HAP-1 (cell line): ENCODE measurements at regions not wholly inside any gene's neighbourhood (a gene's known extent, or its start where the extent isn't known, plus 50 kb on each side); places are given as distances from the start of the nearest gene placed in this dataset.

Experiments used
- DNase-seq, 2 experiments: peaks; one replicate each; pipeline ENCODE4 v3.0.0-alpha.2; 2016 to 2020; ENCODE audit warnings: low spot score in 2 of 2
- H3K27me3 ChIP-seq: fragments of 250-450 bp; sonication (Bioruptor Pico); 2 replicates; pipeline ENCODE4 v1.5.1; 2020; ENCODE audit warnings: low read depth, mild to moderate bottlenecking, moderate library complexity
- H3K36me3 ChIP-seq: fragments of 250-450 bp; sonication (Bioruptor Pico); replicated peaks from 2 replicates; pipeline ENCODE4 v1.5.1; 2020; ENCODE audit warnings: mild to moderate bottlenecking
- H3K4me1 ChIP-seq: fragments of 250-450 bp; sonication (Bioruptor Pico); 2 replicates; pipeline ENCODE4 v1.5.1; 2020; ENCODE audit warnings: mild to moderate bottlenecking
- H3K4me3 ChIP-seq: fragments of 250-450 bp; sonication (Bioruptor Pico); 2 replicates; pipeline ENCODE4 v1.5.1; 2020; ENCODE audit warnings: mild to moderate bottlenecking, moderate library complexity
- H3K9me3 ChIP-seq: fragments of 250-450 bp; sonication (Bioruptor Pico); 2 replicates; pipeline ENCODE4 v1.5.1; 2020; ENCODE audit warnings: mild to moderate bottlenecking, moderate library complexity
- in situ Hi-C: fragments of 300-500 bp; cut with MboI; formaldehyde crosslinking; loops from 3 replicates; pipeline ENCODE4 v1.14.3; 2020; ENCODE audit warnings: low sequenced_read_pairs, inconsistent platforms, mixed read lengths

DNA sequence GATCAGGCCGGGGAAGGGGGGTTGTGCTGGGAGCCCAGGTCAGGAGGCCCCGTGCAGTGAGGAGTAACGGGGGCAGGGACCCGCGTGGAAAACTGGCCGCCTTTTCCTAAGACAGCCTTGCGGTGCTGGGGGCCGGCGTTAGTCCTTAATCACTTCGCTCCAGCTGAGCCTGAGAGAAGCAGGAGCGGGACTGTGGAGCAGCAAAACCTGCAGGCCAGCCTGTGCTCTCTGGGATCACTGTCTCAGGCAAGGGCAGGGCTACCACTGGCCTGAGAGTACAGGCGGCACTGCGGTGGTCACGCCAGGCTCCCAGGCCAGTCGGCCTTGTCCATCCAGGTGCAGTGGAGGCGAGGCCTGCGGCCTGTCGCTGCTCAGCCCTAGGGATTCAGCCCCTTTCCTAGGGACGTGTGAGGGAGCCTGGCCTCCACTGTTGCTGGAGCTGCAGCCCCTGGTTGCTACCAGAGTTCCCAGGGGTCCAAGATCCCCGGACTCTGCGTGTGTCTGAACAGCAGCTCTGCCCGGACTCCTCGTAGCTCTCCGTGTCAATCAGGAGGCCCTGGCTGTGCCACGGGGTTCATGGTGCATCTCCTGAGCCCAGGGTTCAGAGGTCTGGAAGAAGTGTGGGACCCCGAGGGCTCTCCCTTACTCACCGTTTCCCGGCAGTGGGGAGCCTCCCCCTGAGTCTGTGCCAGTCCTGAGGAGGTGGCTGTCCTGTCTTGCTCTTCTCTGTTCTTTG lies 2141.7 kb upstream of the TENM3 start:
- Histone ChIP-seq H3K27me3 (no peaks in the 10 kb centered on the region), H3K4me1 (no peaks in the 10 kb centered on the region), H3K36me3 (no peaks in the 10 kb centered on the region), H3K9me3 (no peaks in the 10 kb centered on the region), H3K4me3 (no peak overlapping the region)
- in situ Hi-C loops = no loop called here
- DNase-seq = no peak

DNA sequence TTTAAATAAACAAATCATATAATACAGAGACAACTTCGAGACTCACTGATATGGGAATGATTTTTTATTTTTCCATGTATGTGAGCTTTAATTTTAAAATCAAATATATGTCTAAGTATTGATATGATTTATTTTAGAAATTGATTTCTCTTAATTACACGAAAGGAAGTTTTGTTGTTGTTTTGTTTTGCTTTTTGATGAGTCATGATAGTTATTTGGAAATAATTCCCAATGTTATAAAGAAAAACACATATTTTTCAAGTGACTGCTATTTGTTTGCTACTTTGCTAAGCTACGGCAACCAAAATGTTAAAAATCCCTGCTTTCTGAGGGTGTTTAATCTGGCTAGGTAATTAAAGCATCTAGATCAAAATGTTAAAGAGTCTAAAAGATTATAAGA lies 2139.4 kb upstream of the TENM3 start:
- no peaks in the 10 kb centered on the region for H3K36me3 ChIP-seq
- no peaks in the 10 kb centered on the region for H3K4me1 ChIP-seq
- H3K27me3 ChIP-seq = no peaks in the 10 kb centered on the region
- in situ Hi-C loops = no loop called here
- H3K9me3 ChIP-seq = no peaks in the 10 kb centered on the region
- no peak for DNase-seq
- H3K4me3 ChIP-seq = no peak overlapping the region

DNA sequence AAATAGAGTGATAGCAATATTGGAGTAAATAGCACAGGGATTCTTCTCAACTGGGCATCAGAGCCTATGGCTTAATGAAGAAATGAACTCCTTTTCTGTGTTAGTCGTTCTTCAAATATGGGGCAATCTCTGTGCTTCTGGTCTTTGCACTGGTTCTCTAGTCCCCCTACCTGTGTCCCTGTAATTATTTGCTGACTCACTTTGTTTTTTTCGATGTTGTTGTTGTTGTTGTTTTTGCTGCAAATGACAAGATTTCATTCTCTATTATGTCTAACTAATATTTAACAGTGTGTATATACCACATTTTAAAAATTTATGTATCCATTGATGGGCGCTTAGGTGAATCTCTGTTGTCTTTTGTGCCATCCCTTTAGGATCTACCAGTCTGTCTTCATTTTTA lies 2137.8 kb upstream of the TENM3 start:
- no peak for DNase-seq
- in situ Hi-C loops = no loop called here

DNA sequence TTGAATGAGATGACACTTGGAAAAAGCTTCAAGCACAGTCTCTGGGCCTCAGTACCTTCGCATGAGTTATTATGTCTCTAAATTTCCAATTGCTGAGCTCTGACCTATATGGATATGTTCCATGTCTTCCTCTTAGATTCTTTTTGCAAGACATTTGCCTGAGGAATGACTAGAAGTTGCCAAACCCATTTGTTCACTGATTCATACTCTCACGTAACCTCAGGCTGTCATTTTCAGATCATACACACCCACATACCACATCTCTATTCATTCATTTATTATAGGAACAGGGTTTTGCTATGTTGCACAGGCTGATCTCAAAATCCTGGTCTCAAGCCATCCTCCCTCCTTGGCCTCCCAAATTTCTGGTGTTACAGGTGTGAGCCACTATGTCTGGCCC lies 2137.1 kb upstream of the TENM3 start:
- H3K4me1 ChIP-seq = no peaks in the 10 kb centered on the region
- no peak for DNase-seq
- H3K9me3 ChIP-seq = no peaks in the 10 kb centered on the region
- no peak overlapping the region for H3K4me3 ChIP-seq
- H3K27me3 ChIP-seq = no peaks in the 10 kb centered on the region
- in situ Hi-C loops = no loop called here
- no peaks in the 10 kb centered on the region for H3K36me3 ChIP-seq

More for the DNA sequence above, 2137.8 kb upstream of the TENM3 start:
- H3K36me3 ChIP-seq = no peaks in the 10 kb centered on the region
- H3K9me3 ChIP-seq = no peaks in the 10 kb centered on the region
- H3K4me3 ChIP-seq = no peak overlapping the region
- no peaks in the 10 kb centered on the region for H3K27me3 ChIP-seq
- no peaks in the 10 kb centered on the region for H3K4me1 ChIP-seq

DNA sequence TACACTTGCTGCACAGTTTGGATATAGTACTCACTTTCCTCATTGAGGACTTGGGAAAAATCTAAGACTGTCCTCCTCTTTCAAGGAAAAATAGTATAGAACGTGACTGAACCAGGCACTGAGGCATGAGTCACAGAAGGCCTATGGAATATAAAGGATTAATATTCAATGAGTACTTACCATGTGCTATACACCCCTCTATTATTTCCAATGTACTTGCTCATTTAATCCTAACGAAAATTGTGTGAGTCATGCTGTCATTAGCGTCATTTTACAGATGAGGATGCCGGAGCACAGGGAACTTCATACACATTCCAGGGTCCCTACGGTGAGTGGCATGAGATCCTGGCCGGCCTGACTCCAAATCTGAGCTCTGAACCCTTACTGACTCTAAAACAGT lies 2136.2 kb upstream of the TENM3 start:
- no peak for DNase-seq
- no peaks in the 10 kb centered on the region for H3K27me3 ChIP-seq
- in situ Hi-C loops = no loop called here
- no peaks in the 10 kb centered on the region for H3K36me3 ChIP-seq
- H3K4me3 ChIP-seq = no peak overlapping the region
- no peaks in the 10 kb centered on the region for H3K9me3 ChIP-seq
- no peaks in the 10 kb centered on the region for H3K4me1 ChIP-seq

DNA sequence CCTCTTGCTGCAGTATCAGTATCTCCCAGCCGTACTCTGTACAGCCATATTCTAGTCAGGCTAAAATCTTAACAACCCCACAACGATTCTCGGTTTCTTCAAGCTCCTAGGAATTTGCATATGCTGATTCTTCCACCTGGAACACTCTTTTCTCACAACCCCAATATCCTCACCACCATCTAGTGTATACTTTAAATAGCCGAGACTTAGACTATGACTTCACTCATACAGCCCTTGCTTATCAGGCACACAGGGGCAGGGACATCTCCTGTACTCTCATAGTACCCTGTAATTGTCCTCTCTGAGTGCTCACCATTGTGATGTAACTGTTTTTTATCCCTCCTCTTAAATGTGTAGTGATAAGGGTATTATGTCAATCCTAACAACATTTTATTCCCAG lies 2126.4 kb upstream of the TENM3 start:
- Histone ChIP-seq H3K9me3 (no peaks in the 10 kb centered on the region), H3K36me3 (no peaks in the 10 kb centered on the region), H3K4me1 (no peaks in the 10 kb centered on the region), H3K27me3 (no peaks in the 10 kb centered on the region), H3K4me3 (no peak overlapping the region)
- no peak for DNase-seq
- in situ Hi-C loops = no loop called here

DNA sequence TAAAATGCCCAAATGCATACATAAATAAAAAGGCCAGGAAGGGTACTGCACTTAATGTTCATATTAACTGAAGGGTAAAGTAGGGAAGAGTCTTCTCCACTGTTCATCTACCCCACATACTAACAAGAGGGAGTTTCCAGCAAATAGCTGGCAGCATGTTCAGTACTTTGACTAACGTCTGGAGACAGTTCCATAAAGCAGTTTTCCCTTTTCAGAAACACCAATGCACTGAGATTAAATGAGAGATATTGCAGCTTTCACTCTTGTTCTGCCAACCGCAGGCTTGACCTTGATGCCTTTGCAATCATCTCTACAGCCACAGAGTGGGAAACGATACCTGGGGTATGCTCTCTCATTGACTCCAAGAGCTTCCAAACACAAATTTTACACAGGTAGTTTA lies 2123.1 kb upstream of the TENM3 start:
- no peaks in the 10 kb centered on the region for H3K36me3 ChIP-seq

DNA sequence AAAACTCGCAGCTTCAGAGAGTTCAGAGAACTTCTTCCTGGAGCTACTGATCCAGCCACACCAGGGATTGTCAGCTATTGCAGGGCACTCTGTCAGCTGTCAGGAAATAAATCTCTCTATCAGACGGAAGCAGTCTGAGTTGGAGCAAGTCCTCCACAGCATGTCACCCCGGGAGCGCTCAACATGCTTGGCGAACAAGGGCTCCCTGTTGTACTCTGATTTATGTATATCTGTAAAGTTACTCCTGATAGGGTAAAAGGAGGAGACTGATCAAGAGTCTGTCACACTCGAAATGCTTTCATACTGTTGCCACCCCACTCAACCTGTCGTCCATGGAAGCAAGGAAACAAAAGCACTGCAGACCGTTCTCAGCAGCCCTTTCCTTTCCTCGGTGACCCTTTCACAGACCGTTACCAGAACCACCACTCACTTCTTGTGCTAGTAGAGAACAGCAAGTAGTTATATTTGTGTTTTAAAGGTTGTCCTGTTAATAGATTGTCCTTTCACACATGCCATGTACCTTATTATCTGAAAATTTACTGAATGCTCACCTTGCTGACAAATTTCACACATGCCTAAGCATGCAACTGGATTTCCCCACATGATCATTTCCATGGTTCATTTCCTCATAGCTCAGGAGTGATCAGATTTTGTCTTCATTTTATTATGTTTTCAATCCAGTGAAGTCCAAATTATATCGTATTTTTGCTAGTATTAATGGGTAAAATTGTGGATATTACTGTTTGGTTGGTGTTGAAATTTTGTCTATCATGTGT lies 2108.9 kb upstream of the TENM3 start:
- peak overlapping the region; percentile 15 for H3K4me3 ChIP-seq
- in situ Hi-C loops = no loop called here
- peak; percentile 32 to 48 for DNase-seq
- H3K36me3 ChIP-seq = no peaks in the 10 kb centered on the region
- H3K4me1 ChIP-seq = peaks cover 31% of the 10 kb centered on the region
- no peaks in the 10 kb centered on the region for H3K27me3 ChIP-seq
- H3K9me3 ChIP-seq = no peaks in the 10 kb centered on the region

More for the DNA sequence above, 2123.1 kb upstream of the TENM3 start:
- H3K4me3 ChIP-seq = no peak overlapping the region
- no peaks in the 10 kb centered on the region for H3K9me3 ChIP-seq
- in situ Hi-C loops = no loop called here
- no peaks in the 10 kb centered on the region for H3K27me3 ChIP-seq
- H3K4me1 ChIP-seq = no peaks in the 10 kb centered on the region
- DNase-seq = no peak

DNA sequence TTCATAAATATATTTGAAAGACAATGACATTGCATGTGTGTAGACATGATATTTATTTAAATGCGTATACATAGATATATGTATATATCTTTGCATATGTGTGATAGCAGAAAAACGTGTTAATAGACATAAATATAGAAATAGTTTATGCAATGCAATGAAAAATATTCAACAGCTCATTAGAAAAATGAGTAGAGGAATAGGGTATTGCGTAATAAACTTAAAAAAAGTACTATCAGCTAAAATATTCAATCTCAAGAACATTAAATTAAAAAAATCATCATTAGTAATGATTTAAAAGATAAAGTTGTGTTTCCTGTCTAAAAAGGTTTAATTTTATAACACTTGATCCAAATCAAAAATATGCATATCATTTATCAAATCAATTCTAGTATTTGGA lies 2101.5 kb upstream of the TENM3 start:
- Histone ChIP-seq H3K27me3 (no peaks in the 10 kb centered on the region), H3K4me3 (no peak overlapping the region), H3K4me1 (no peaks in the 10 kb centered on the region; the same call in 1 of the 2 replicates), H3K36me3 (no peaks in the 10 kb centered on the region), H3K9me3 (no peaks in the 10 kb centered on the region)
- no peak for DNase-seq
- in situ Hi-C loops = no loop called here

DNA sequence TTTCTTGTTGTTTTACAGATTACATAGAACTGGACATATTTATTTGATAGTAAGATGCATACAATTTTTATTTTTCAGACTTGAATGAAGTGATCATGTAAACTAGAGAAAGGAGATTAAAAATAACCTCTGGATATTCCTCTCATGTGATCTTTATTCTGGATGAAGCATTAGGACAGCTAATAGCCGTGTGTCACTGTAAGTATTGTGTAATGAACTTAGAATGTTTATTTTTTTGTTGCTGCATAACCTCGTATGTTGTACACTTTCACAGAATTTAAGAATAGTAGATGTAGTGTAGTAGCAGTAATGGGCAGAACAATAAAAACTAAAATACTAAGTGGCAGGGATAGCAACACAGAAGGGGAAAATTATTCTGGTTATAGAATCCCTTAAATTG lies 2094.5 kb upstream of the TENM3 start:
- no peak overlapping the region for H3K4me3 ChIP-seq
- in situ Hi-C loops = no loop called here
- H3K27me3 ChIP-seq = no peaks in the 10 kb centered on the region
- peaks cover 17% of the 10 kb centered on the region for H3K4me1 ChIP-seq
- H3K36me3 ChIP-seq = no peaks in the 10 kb centered on the region
- no peak for DNase-seq
- no peaks in the 10 kb centered on the region for H3K9me3 ChIP-seq

DNA sequence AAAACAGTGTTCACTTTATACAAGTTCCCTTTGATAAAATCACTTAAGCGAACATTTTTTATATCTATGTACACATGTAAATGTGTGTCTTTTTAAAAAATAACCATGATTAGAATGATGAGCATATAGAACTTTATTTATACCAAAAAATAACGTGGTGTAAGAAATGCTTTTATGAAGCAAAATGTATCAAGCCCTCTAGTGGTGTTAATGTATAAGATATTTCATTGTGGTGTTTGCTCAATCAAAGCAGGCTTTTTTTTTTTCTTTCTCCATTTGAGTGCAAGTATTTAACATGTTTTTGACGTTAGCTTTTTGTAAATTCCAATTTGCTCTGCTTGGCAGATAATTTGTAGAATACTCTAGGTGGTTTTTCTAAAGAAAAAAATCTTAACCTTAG lies 2092.4 kb upstream of the TENM3 start:
- Histone ChIP-seq H3K27me3 (no peaks in the 10 kb centered on the region), H3K9me3 (no peaks in the 10 kb centered on the region), H3K4me1 (peaks cover 17% of the 10 kb centered on the region), H3K36me3 (no peaks in the 10 kb centered on the region), H3K4me3 (no peak overlapping the region)
- in situ Hi-C loops = no loop called here
- DNase-seq = peak in 1 of 2 experiments; percentile 55

DNA sequence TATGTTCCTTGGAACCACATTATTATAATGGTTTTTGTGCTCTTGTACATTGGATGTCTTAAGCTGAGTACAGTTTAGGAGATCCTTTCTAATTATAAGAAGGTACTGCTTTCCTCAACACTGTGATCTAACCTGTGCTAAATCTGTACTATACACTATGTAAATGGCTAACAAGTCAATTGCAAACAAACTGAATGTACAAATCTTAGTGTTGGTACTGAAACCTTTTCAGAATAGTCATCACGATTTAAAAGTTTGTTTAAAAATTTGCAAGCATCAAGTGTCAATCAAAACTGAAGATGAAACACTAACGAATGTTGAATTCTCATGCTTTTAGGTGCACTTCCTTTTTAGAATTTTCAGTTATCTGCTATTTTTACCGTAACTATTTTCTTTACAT lies 2090.4 kb upstream of the TENM3 start:
- no peaks in the 10 kb centered on the region for H3K9me3 ChIP-seq
- H3K4me3 ChIP-seq = no peak overlapping the region
- H3K27me3 ChIP-seq = no peaks in the 10 kb centered on the region
- in situ Hi-C loops = no loop called here
- H3K4me1 ChIP-seq = peaks cover 17% of the 10 kb centered on the region
- no peak for DNase-seq
- H3K36me3 ChIP-seq = no peaks in the 10 kb centered on the region

DNA sequence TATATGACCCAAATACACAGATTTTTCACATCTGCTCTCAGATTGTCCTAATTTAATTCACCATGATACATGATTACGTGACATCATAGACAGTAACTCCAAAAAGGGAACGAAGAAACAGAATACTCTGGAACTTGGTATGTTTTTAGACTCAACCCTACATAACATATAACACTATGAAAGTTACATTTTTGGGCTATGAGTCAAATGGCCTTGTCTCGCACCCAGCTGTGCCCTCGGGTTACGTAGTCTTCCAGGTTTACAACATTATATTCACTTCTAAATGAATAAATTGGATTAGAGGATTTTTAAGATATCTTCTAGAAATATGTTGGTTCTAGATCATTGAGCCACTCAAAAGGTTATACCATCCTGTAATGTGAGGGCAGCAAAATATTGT lies 2089.6 kb upstream of the TENM3 start:
- no peaks in the 10 kb centered on the region for H3K27me3 ChIP-seq
- in situ Hi-C loops = no loop called here
- no peak overlapping the region for H3K4me3 ChIP-seq
- H3K36me3 ChIP-seq = no peaks in the 10 kb centered on the region
- no peaks in the 10 kb centered on the region for H3K9me3 ChIP-seq
- peaks cover 17% of the 10 kb centered on the region for H3K4me1 ChIP-seq
- no peak for DNase-seq

DNA sequence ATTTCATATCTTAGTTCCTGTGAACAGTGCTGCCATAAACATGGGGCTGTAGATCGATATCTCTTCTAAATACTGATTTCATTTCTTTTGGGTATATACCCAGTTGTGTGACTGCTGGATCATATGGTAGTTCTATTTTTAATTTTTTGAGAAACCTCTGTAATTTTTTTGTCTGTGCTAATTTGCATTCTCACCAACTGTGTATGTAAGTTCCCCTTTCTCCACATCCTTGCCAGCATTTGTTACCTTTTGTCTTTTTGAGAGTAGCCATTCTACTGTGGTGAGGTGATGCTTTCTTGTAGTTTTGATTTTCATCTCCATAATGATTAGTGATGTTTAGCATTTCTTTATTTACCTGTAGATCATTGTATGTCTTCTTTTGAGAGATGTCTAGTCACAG lies 2086.5 kb upstream of the TENM3 start:
- in situ Hi-C loops = no loop called here
- Histone ChIP-seq H3K4me3 (no peak overlapping the region), H3K27me3 (no peaks in the 10 kb centered on the region), H3K9me3 (no peaks in the 10 kb centered on the region), H3K4me1 (peaks cover 13% of the 10 kb centered on the region), H3K36me3 (no peaks in the 10 kb centered on the region)
- DNase-seq = no peak
